HG03060 (cell line): ENCODE measurements at regions not wholly inside any gene's neighbourhood (a gene's known extent, or its start where the extent isn't known, plus 50 kb on each side); places are given as distances from the start of the nearest gene placed in this dataset.

ENCODE experiments used
- ATAC-seq: cut with Tn5 transposase; IDR thresholded peaks from one replicate; pipeline ENCODE4 v1.9.1; 2021; ENCODE audit warnings: low read depth, moderate number of reproducible peaks; ENCODE audit not compliant: unreplicated experiment

DNA sequence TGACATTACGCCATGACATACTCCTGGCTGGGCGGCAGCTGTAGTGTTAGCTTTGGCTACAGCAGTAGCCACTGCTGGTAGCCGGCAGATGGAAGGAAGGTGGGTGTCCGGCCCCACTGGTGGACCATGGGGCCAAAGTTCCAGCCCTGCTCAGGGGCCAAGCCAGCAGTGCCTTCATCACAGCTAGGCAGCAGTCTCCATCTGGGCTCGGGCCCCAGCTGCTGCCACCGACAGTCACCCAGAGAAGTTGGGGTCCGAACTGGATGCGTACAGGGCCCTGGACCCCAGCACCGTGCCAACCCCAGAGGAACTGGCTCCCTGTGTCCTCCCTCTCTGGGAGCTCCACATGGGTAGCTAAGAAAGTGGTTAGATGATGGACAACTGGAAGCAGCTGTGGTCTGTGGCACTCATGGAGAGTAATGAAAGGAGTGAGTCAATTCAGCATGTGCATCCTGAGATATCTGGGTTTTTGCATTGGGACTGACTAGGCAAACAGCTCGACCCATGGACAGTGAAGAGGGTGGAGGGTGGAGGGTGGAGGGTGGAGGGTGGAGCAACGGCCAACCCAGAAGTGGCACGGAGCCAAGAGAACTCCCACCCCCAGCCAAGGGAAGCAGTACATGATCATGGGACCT lies 366.6 kb upstream of the GRIA3 start:
- no peak for ATAC-seq

GRCh38 chrX:122818068-122818467 lies 366.0 kb upstream of the GRIA3 start:
- ATAC-seq = no peak

- ATAC-seq = no peak
Observed at GRCh38 chrX:122833230-122833629, 350.8 kb upstream of the GRIA3 start.

DNA sequence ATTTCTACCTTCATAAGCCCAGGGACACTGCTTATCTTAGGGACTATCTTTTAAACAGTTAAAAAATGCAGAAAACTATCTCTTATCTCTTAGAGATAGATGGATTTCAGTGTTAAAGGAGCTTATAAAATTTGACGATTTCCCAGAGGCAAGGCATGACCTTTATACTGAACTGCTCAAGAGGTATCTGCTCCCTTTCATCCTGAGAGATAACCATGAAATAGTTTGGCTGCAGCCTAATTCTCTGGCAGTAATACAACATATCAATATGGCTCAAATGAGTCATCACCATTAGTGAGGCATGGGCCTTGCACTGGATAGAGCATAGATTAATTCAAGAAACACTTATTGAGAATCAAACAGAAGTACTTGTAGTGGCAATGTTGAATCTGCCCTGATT lies 348.2 kb upstream of the GRIA3 start:
- ATAC-seq = no peak

- ATAC-seq = no peak
Observed at GRCh38 chrX:122850326-122850725, 333.8 kb upstream of the GRIA3 start.

GRCh38 chrX:122856205-122856604 lies 327.9 kb upstream of the GRIA3 start:
- no peak for ATAC-seq

DNA sequence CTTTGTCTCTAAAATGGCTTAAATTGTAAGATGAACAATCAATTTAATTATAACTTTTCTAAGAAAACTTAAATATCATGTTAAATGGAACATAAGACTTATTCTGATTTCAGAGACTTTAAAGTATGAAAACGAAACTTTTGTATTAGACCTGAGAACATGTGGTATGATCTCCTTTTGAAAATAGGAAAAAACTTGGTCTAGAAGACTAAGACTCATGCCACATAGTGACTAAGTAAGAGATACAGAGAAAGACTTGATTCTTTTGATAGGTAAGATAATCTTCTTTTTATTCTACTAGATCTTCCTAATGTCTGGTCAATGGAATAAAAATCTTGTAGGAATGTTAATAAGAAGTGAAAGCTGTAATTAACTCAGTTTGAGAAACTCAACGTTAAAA lies 326.3 kb upstream of the GRIA3 start:
- ATAC-seq = no peak

- ATAC-seq = no peak
Observed at GRCh38 chrX:122863067-122863466, 321.0 kb upstream of the GRIA3 start.

DNA sequence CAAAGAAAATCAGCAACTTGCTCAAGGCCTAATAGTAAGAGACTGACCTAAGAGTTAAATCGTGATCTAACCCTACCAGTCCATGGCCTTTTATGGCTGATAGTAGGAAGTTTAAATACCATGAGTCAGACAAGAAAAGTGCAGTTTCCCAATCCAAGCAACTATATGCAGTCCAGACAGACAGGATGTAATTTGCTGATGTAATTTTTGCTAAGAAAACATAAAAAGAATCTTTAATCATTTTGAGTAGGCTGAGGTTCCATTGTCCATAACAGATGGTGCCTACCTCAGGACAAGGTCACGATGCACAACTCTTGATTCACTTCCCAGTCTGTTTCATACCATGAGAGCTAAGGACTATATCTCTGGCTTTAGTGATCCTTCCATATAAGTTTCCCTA lies 317.5 kb upstream of the GRIA3 start:
- no peak for ATAC-seq

DNA sequence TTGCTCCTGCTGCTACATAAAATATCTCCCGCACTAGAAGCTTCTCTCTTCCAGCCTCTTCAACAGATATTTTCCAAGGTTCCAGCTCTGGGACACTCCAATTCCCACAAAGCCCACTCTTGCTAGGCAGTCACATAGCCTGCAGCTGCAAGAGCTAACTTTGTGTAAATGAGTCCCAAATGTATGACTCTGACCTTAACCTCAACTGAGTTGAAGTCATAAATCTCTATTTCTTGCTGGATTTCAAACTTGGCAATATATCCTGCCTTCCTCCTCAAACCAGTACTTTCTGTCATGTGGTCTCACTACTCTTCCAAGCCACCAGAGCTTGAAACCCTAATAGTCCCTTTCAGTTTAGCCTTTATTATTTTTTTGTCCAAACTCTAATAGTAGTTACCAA lies 315.4 kb upstream of the GRIA3 start:
- no peak for ATAC-seq

GRCh38 chrX:122869171-122869570 lies 314.9 kb upstream of the GRIA3 start:
- no peak for ATAC-seq

- no peak for ATAC-seq
Observed at GRCh38 chrX:122878269-122878668, 305.8 kb upstream of the GRIA3 start.

- no peak for ATAC-seq
Observed at GRCh38 chrX:122880952-122881351, 303.1 kb upstream of the GRIA3 start.

DNA sequence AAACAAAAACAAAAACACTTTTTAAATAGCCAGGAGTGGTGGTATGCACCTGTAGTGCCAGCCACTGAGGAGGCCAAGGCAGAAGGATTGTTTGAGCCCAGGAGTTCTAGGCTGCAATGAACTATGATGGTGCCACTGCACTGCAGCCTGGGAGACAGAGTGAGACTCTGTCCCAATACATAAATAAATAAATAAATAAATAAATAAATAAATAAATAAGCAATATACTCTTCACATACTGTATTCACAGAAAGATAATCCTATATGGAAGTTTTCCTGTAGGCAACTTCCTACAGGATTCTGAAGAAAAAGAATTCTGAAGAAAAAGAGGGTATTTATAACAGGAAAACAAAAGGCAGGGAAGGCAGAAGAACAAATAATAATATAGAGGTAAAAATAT lies 293.3 kb upstream of the GRIA3 start:
- no peak for ATAC-seq

GRCh38 chrX:122906726-122907125 lies 277.4 kb upstream of the GRIA3 start:
- no peak for ATAC-seq

GRCh38 chrX:122907375-122907774 lies 276.7 kb upstream of the GRIA3 start:
- ATAC-seq = no peak

GRCh38 chrX:122910697-122911096 lies 273.4 kb upstream of the GRIA3 start:
- no peak for ATAC-seq

- no peak for ATAC-seq
Observed at GRCh38 chrX:122913134-122913533, 270.9 kb upstream of the GRIA3 start.

DNA sequence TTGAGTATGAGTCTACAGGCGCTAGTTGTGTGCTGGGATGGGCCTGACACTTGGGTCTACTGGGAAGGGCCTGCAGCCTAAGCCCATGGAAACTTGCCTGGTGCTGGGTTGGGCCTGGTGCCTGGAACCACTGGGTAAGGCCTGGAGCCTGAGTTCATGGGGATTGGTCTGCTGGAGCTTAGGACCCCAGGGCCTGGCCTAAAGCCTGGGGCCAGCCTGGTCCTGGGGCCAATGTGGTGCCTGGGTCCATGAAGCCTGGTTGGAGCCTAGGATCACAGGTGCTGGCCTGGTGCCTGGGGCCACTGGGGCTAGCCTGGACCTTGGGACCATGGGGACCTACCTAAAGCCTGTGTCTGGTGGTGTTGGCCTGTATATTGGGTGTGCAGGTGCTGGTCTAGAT lies 270.3 kb upstream of the GRIA3 start:
- no peak for ATAC-seq

DNA sequence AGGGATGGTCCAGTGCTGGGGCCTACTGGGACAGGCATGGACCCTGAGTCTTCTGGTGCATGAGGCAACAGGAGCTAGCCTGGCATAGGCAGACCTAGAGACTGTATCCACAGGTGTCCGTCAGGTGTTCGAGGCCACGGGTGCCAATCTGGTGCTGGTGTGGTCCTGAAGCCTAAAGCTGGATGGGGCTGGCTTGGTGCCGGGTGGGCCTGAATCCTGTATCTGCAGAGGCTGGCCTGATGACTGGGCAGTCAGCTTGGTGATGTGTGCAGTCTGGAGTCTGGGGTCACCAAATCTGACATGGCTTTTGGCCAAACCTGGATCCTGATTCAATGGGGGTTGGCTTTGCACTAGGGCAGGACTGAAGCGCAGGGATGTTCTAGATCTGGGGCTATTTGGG lies 269.8 kb upstream of the GRIA3 start:
- ATAC-seq = no peak

DNA sequence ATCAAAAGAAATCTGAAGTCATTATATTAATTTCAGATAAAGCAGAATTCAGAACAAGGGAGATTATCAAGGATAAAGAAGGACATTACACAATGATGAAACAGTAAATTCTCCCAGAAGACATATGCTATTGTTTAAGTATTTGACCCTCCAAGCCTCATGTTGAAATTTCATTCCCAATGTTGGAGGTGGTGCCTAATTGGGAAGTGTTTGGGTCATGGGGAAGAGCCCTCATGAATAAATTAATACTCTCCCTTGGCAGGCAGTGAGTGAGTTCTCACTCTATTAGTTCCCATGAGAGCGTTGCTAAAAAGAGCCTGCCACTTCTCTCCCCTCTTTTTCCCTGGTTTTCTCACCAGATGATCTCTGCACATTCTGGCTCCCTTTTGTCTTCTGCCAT lies 249.9 kb upstream of the GRIA3 start:
- ATAC-seq = no peak

DNA sequence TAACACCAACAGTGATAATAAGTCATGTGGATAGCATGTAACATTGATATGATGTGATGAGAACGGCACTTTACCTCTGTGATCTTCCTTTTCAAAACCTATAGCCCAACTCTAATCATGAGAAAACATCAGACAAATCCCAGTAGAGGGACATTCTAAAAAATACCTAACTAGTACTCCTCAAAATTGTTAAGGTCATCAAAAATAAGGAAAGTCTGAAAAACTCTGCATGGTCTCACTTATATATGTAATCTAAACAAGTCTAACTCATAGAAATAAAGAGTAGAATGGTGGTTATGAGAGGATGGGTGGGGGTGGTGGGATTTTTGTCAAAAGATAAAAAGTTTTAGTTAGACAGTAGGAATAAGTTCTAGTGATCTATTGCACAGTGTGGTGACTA lies 243.9 kb upstream of the GRIA3 start:
- no peak for ATAC-seq

GRCh38 chrX:122941806-122942205 lies 242.3 kb upstream of the GRIA3 start:
- no peak for ATAC-seq
